Body of pancreas (tissue), 4 donors: ENCODE measurements at regions not wholly inside any gene's neighbourhood (a gene's known extent, or its start where the extent isn't known, plus 50 kb on each side); places are given as distances from the start of the nearest gene placed in this dataset.

Experiments used
- POLR2A ChIP-seq, 3 donors: fragments of 450-650 bp; IDR thresholded peaks; one replicate each; pipeline ENCODE4 v1.6.1; 2016; ENCODE audit warnings: antibody characterized with exemption in 3 of 3, mild to moderate bottlenecking in 2 of 3
- TF ChIP-seq, protein P1 (sequence below), 7 experiments: fragments of 450-650 bp in 4 of 7; fragments of 200-600 bp in 3 of 7; sonication (generic) in 3 of 7; IDR thresholded peaks; one replicate each; pipeline ENCODE4 v1.5.1; 2016 to 2019; ENCODE audit warnings: antibody characterized with exemption in 7 of 7

- TF ChIP-seq, protein P1, sequence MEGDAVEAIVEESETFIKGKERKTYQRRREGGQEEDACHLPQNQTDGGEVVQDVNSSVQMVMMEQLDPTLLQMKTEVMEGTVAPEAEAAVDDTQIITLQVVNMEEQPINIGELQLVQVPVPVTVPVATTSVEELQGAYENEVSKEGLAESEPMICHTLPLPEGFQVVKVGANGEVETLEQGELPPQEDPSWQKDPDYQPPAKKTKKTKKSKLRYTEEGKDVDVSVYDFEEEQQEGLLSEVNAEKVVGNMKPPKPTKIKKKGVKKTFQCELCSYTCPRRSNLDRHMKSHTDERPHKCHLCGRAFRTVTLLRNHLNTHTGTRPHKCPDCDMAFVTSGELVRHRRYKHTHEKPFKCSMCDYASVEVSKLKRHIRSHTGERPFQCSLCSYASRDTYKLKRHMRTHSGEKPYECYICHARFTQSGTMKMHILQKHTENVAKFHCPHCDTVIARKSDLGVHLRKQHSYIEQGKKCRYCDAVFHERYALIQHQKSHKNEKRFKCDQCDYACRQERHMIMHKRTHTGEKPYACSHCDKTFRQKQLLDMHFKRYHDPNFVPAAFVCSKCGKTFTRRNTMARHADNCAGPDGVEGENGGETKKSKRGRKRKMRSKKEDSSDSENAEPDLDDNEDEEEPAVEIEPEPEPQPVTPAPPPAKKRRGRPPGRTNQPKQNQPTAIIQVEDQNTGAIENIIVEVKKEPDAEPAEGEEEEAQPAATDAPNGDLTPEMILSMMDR (IDR thresholded peaks at IDR 0.05) = no peak
- TF ChIP-seq POLR2A (IDR thresholded peaks at IDR 0.05) = no peak
Measured at GRCh38 chr3:99325402-99325801, 313.0 kb upstream of the COL8A1 start.
